Stomach (tissue), 8 donors: ENCODE measurements at regions not wholly inside any gene's neighbourhood (a gene's known extent, or its start where the extent isn't known, plus 50 kb on each side); places are given as distances from the start of the nearest gene placed in this dataset.
"Not testable (repeated sequence)": the region's sequence is repeated elsewhere in the genome, so short reads cannot be mapped to it uniquely, and the experiment has no call there.

Experiments
- DNase-seq, 2 donors: peaks; one replicate each; pipeline versions ENCODE4 v3.0.0 to v3.0.0-alpha.2; 2013 to 2019
- H3K27ac ChIP-seq, 5 donors: fragments of 200-600 bp in 4 of 5; sonication (generic) in 4 of 5; one replicate each; pipeline ENCODE4 v1.5.1; 2013 to 2019; ENCODE audit warnings: mild to moderate bottlenecking in 1 of 5, moderate library complexity in 1 of 5
- H3K27me3 ChIP-seq, 3 donors: fragments of 200-600 bp; sonication (generic); one replicate each; pipeline ENCODE4 v1.5.1; 2017 to 2019; ENCODE audit warnings: mixed run types in 1 of 3
- H3K36me3 ChIP-seq, 4 donors: fragments of 200-600 bp; sonication (generic); 1 replicate in 3 of 4; 2 replicates in 1 of 4; pipeline ENCODE4 v1.5.1; 2016 to 2019
- H3K4me1 ChIP-seq, 4 donors: fragments of 200-600 bp; sonication (generic); one replicate each; pipeline ENCODE4 v1.5.1; 2016 to 2019
- H3K4me3 ChIP-seq, 4 donors: fragments of 200-600 bp; sonication (generic) in 3 of 4; one replicate each; pipeline ENCODE4 v1.5.1; 2016 to 2019; ENCODE audit warnings: mild to moderate bottlenecking in 1 of 4
- H3K9me3 ChIP-seq, 4 donors: fragments of 200-600 bp; sonication (generic); one replicate each; pipeline ENCODE4 v1.5.1; 2016 to 2019
- CTCF ChIP-seq, 7 experiments: fragments of 450-650 bp in 4 of 7; fragments of 200-600 bp in 3 of 7; sonication (generic) in 3 of 7; IDR thresholded peaks; one replicate each; pipeline ENCODE4 v1.5.1; 2016 to 2019; ENCODE audit warnings: antibody characterized with exemption in 7 of 7, control low read depth in 2 of 7, mild to moderate bottlenecking in 1 of 7
- EP300 ChIP-seq: sonication (generic); formaldehyde crosslinking; IDR thresholded peaks from one replicate; pipeline ENCODE4 v1.6.1; 2017; ENCODE audit warnings: antibody characterized with exemption
- POLR2A ChIP-seq, 4 donors: fragments of 450-650 bp; IDR thresholded peaks; one replicate each; pipeline ENCODE4 v1.6.1; 2016; ENCODE audit warnings: antibody characterized with exemption in 4 of 4, control low read depth in 2 of 4, mild to moderate bottlenecking in 1 of 4, moderate library complexity in 1 of 4
- POLR2AphosphoS5 ChIP-seq, 3 donors: sonication (generic); formaldehyde crosslinking; IDR thresholded peaks; one replicate each; pipeline ENCODE4 v1.6.1; 2016; ENCODE audit warnings: antibody characterized with exemption in 3 of 3
- WGBS, 5 donors: extraction: QIAGEN DNeasy Blood & Tissue Kit in 3 of 5; methylation state at CpG; one replicate each; pipeline versions ENCODE4 v1.1.5 to v1.1.7; 2013 to 2018; 5-methylcytosine and 5-hydroxymethylcytosine counted together
- intact Hi-C: fragments of 100-400 bp; cut with DNase I; formaldehyde crosslinking; loops from one replicate; pipeline ENCODE4 v1.15.1; 2023; ENCODE audit warnings: low total_unique reads
- donor health status: healthy with polysubstance abuse.
- donor health status: Bipolar disorder and iron deficiency.
- donor health status: healthy.

- no peak overlapping the region for H3K4me3 ChIP-seq
- DNase-seq, result peak in 1 of 2 donors; percentile 20
- no peaks in the 10 kb centered on the region for H3K27me3 ChIP-seq
- intact Hi-C loops, result no loop called here
- H3K4me1 ChIP-seq, result no peaks in the 10 kb centered on the region
- no peaks in the 10 kb centered on the region for H3K36me3 ChIP-seq
- H3K27ac ChIP-seq, result no peak overlapping the region
- TF ChIP-seq CTCF (IDR thresholded peaks at IDR 0.05), result no peak
- no peak for TF ChIP-seq POLR2A (IDR thresholded peaks at IDR 0.05)
- TF ChIP-seq EP300, result no peak
- no peak for TF ChIP-seq POLR2AphosphoS5 (IDR thresholded peaks at IDR 0.05)
- 46 to 60% (median 56%) methylated on average over 9 of the region's 9 CpGs for WGBS, 5 donors
- H3K9me3 ChIP-seq, result no peaks in the 10 kb centered on the region
Measured at GRCh38 chr1:166307261-166308188, 140.7 kb upstream of the FAM78B start.

- intact Hi-C loops, DNase-seq, H3K36me3 ChIP-seq, H3K4me3 ChIP-seq, H3K27ac ChIP-seq, H3K4me1 ChIP-seq, H3K27me3 ChIP-seq: not testable (repeated sequence)
- WGBS, 5 donors, result 68 to 75% (median 73%) methylated on average over 4 to 5 of the region's 5 CpGs
- peaks cover 0 to 13% (median 11%) of the 10 kb centered on the region in 4 donors for H3K9me3 ChIP-seq
Measured at GRCh38 chr1:166316306-166316705, 149.5 kb upstream of the FAM78B start.

GRCh38 chr1:166322470-166322869, 155.7 kb upstream of the FAM78B start:
- Histone ChIP-seq H3K9me3 (no peaks in the 10 kb centered on the region), H3K4me1 (no peaks in the 10 kb centered on the region), H3K27me3 (no peaks in the 10 kb centered on the region), H3K36me3 (no peaks in the 10 kb centered on the region), H3K4me3 (no peak overlapping the region), H3K27ac (no peak overlapping the region)
- no peak for TF ChIP-seq POLR2A (IDR thresholded peaks at IDR 0.05)
- TF ChIP-seq POLR2AphosphoS5 (IDR thresholded peaks at IDR 0.05), result no peak
- TF ChIP-seq EP300, result no peak
- intact Hi-C loops, result no loop called here
- 64 to 72% (median 65%) methylated on average over 3 of the region's 3 CpGs for WGBS, 5 donors
- DNase-seq, result no peak

- 71 to 78% (median 73%) methylated on average over 5 of the region's 5 CpGs for WGBS, 5 donors
- TF ChIP-seq EP300, result no peak
- no peak for TF ChIP-seq POLR2AphosphoS5 (IDR thresholded peaks at IDR 0.05)
- no peak for TF ChIP-seq POLR2A (IDR thresholded peaks at IDR 0.05)
- no peak for TF ChIP-seq CTCF (IDR thresholded peaks at IDR 0.05)
- Histone ChIP-seq H3K4me1 (no peaks in the 10 kb centered on the region), H3K4me3 (no peak overlapping the region), H3K27ac (no peak overlapping the region), H3K9me3 (no peaks in the 10 kb centered on the region), H3K36me3 (no peaks in the 10 kb centered on the region), H3K27me3 (no peaks in the 10 kb centered on the region)
- intact Hi-C loops, result no loop called here
- DNase-seq, result no peak
Measured at GRCh38 chr1:166327886-166328285, 161.1 kb upstream of the FAM78B start.

GRCh38 chr1:166328956-166329355, 162.2 kb upstream of the FAM78B start:
- Histone ChIP-seq H3K27me3 (no peaks in the 10 kb centered on the region), H3K4me1 (no peaks in the 10 kb centered on the region), H3K9me3 (no peaks in the 10 kb centered on the region), H3K36me3 (no peaks in the 10 kb centered on the region), H3K27ac (no peak overlapping the region), H3K4me3 (no peak overlapping the region)
- DNase-seq, result no peak
- intact Hi-C loops, result no loop called here
- WGBS, 5 donors, result 65 to 83% (median 79%) methylated on average over 1 of the region's 1 CpG
- TF ChIP-seq POLR2AphosphoS5 (IDR thresholded peaks at IDR 0.05), result no peak
- no peak for TF ChIP-seq CTCF (IDR thresholded peaks at IDR 0.05)
- TF ChIP-seq EP300, result no peak
- TF ChIP-seq POLR2A (IDR thresholded peaks at IDR 0.05), result no peak
